ENCODE measurements at regions not wholly inside any gene's neighbourhood (a gene's known extent, or its start where the extent isn't known, plus 50 kb on each side); places are given as distances from the start of the nearest gene placed in this dataset.

- TF ChIP-seq CTCF (IDR thresholded peaks at IDR 0.05) (no peak), POLR2A (IDR thresholded peaks at IDR 0.05) (no peak)
These were observed 319.5 kb upstream of the USP24 start for GRCh38 chr1:55534565-55535121.
